ENCODE measurements at regions not wholly inside any gene's neighbourhood (a gene's known extent, or its start where the extent isn't known, plus 50 kb on each side); places are given as distances from the start of the nearest gene placed in this dataset.

- TF ChIP-seq CTCF (IDR thresholded peaks at IDR 0.05; ENCODE audit: low read depth, low read length, poor library complexity, severe bottlenecking) (no peak), EZH2phosphoT487 (IDR thresholded peaks at IDR 0.05; ENCODE audit: borderline replicate concordance, low read length) (no peak)
Measured at GRCh38 chr11:116576526-116576925, 196.3 kb downstream of the BUD13 start.

Measured in DOHH2 (cell line).